DOHH2 (cell line): ENCODE measurements at regions not wholly inside any gene's neighbourhood (a gene's known extent, or its start where the extent isn't known, plus 50 kb on each side); places are given as distances from the start of the nearest gene placed in this dataset.

Experiments
- H3F3A ChIP-seq: fragments of 200-600 bp; sonication (generic), shearing (Covaris generic); 2 replicates; pipeline ENCODE4 v1.6.0; 2016; ENCODE audit warnings: antibody characterized with exemption, mild to moderate bottlenecking; ENCODE audit not compliant: control insufficient read depth, insufficient read depth
- H3K27ac ChIP-seq: fragments of 200-600 bp; sonication (generic); 2 replicates; pipeline ENCODE4 v1.5.1; 2014; ENCODE audit warnings: low read depth, mild to moderate bottlenecking, low read length, moderate library complexity
- H3K27me3 ChIP-seq: fragments of 200-600 bp; sonication (generic); 2 replicates; pipeline ENCODE4 v1.6.1; 2014; ENCODE audit warnings: mild to moderate bottlenecking, low read length, mixed read lengths; ENCODE audit not compliant: control insufficient read depth
- H3K36me3 ChIP-seq: fragments of 200-600 bp; sonication (generic); 2 replicates; pipeline ENCODE4 v1.6.1; 2014; ENCODE audit warnings: mild to moderate bottlenecking, low read length, moderate library complexity, mixed read lengths; ENCODE audit not compliant: control insufficient read depth
- H3K4me1 ChIP-seq: fragments of 200-600 bp; sonication (generic); 2 replicates; pipeline ENCODE4 v1.6.1; 2014; ENCODE audit warnings: mild to moderate bottlenecking, low read length, mixed read lengths; ENCODE audit not compliant: control insufficient read depth
- H3K4me2 ChIP-seq: fragments of 200-600 bp; sonication (generic); 2 replicates; pipeline ENCODE4 v1.6.0; 2014; ENCODE audit warnings: mild to moderate bottlenecking, low read length, moderate library complexity
- H3K4me3 ChIP-seq: fragments of 200-600 bp; sonication (generic); 2 replicates; pipeline ENCODE4 v1.5.1; 2014; ENCODE audit warnings: mild to moderate bottlenecking, low read length, mixed read lengths
- H3K79me2 ChIP-seq: fragments of 200-600 bp; sonication (generic); 2 replicates; pipeline ENCODE4 v1.6.1; 2014; ENCODE audit warnings: mild to moderate bottlenecking, low read length, mixed read lengths; ENCODE audit not compliant: control insufficient read depth
- H3K9me2 ChIP-seq: fragments of 200-600 bp; sonication (generic); replicated peaks from 2 replicates; pipeline ENCODE4 v1.6.1; 2014; ENCODE audit warnings: mild to moderate bottlenecking, low read length, mixed read lengths; ENCODE audit not compliant: control insufficient read depth
- H3K9me3 ChIP-seq: fragments of 200-600 bp; sonication (generic); 2 replicates; pipeline ENCODE4 v1.6.1; 2014; ENCODE audit warnings: antibody characterized with exemption, low read length, mixed read lengths; ENCODE audit not compliant: control insufficient read depth, insufficient read depth
- H4K20me1 ChIP-seq: fragments of 200-600 bp; sonication (generic); 2 replicates; pipeline ENCODE4 v1.6.0; 2014; ENCODE audit warnings: low read depth, mild to moderate bottlenecking, antibody characterized with exemption, low read length, moderate library complexity; ENCODE audit not compliant: control insufficient read depth, insufficient read depth
- CTCF ChIP-seq: fragments of 200-600 bp; sonication (generic); IDR thresholded peaks from one replicate; pipeline ENCODE4 v1.5.1; 2014; ENCODE audit warnings: antibody characterized with exemption, mild to moderate bottlenecking, low read depth, low read length; ENCODE audit not compliant: poor library complexity, severe bottlenecking
- EZH2phosphoT487 ChIP-seq: fragments of 200-600 bp; sonication (generic); IDR thresholded peaks from 2 replicates; pipeline ENCODE4 v1.6.1; 2017; ENCODE audit warnings: borderline replicate concordance, mild to moderate bottlenecking, antibody characterized with exemption, low read length, moderate library complexity, mixed read lengths

GRCh38 chr17:71163121-71163812, 957.6 kb upstream of the SOX9 start:
- no peaks in the 10 kb centered on the region for H3K9me3 ChIP-seq
- no peaks in the 10 kb centered on the region for H3K9me2 ChIP-seq
- no peaks in the 10 kb centered on the region for H3K79me2 ChIP-seq
- TF ChIP-seq CTCF = no peak
- no peak for TF ChIP-seq EZH2phosphoT487
- H3K27ac ChIP-seq = no peak overlapping the region
- H4K20me1 ChIP-seq = no peaks in the 10 kb centered on the region
- H3F3A ChIP-seq = no peaks in the 10 kb centered on the region
- H3K4me2 ChIP-seq = no peak overlapping the region
- H3K4me1 ChIP-seq = no peaks in the 10 kb centered on the region
- H3K27me3 ChIP-seq = no peaks in the 10 kb centered on the region
- H3K36me3 ChIP-seq = no peaks in the 10 kb centered on the region
- no peak overlapping the region for H3K4me3 ChIP-seq

- H4K20me1 ChIP-seq = no peaks in the 10 kb centered on the region
- H3K27ac ChIP-seq = no peak overlapping the region
- no peak overlapping the region for H3K4me2 ChIP-seq
- no peaks in the 10 kb centered on the region for H3K9me2 ChIP-seq
- no peaks in the 10 kb centered on the region for H3K4me1 ChIP-seq
- no peak for TF ChIP-seq EZH2phosphoT487
- no peak for TF ChIP-seq CTCF
- no peaks in the 10 kb centered on the region for H3F3A ChIP-seq
- no peaks in the 10 kb centered on the region for H3K36me3 ChIP-seq
- H3K79me2 ChIP-seq = no peaks in the 10 kb centered on the region
- no peak overlapping the region for H3K4me3 ChIP-seq
- H3K9me3 ChIP-seq = no peaks in the 10 kb centered on the region
- H3K27me3 ChIP-seq = no peaks in the 10 kb centered on the region
Observed at GRCh38 chr17:71163813-71164122, 957.1 kb upstream of the SOX9 start.

- no peak for TF ChIP-seq CTCF
- TF ChIP-seq EZH2phosphoT487 = no peak
- no peak overlapping the region for H3K4me2 ChIP-seq
- no peaks in the 10 kb centered on the region for H4K20me1 ChIP-seq
- no peaks in the 10 kb centered on the region for H3K27me3 ChIP-seq
- H3K36me3 ChIP-seq = no peaks in the 10 kb centered on the region
- H3K4me1 ChIP-seq = no peaks in the 10 kb centered on the region
- no peak overlapping the region for H3K27ac ChIP-seq
- no peaks in the 10 kb centered on the region for H3K9me3 ChIP-seq
- H3K4me3 ChIP-seq = no peak overlapping the region
- H3K9me2 ChIP-seq = no peaks in the 10 kb centered on the region
- no peaks in the 10 kb centered on the region for H3F3A ChIP-seq
- no peaks in the 10 kb centered on the region for H3K79me2 ChIP-seq
Observed at GRCh38 chr17:71164561-71164960, 956.3 kb upstream of the SOX9 start.

- Histone ChIP-seq H3K4me2 (no peak overlapping the region), H3K4me3 (no peak overlapping the region), H3F3A (no peaks in the 10 kb centered on the region), H3K79me2 (no peaks in the 10 kb centered on the region), H3K4me1 (no peaks in the 10 kb centered on the region), H3K27me3 (no peaks in the 10 kb centered on the region), H3K27ac (no peak overlapping the region), H3K9me3 (no peaks in the 10 kb centered on the region), H4K20me1 (no peaks in the 10 kb centered on the region), H3K9me2 (no peaks in the 10 kb centered on the region), H3K36me3 (no peaks in the 10 kb centered on the region)
- TF ChIP-seq EZH2phosphoT487 = no peak
- TF ChIP-seq CTCF = no peak
Observed at GRCh38 chr17:71166311-71166710, 954.5 kb upstream of the SOX9 start.
